SK-N-SH (cell line): ENCODE measurements at regions not wholly inside any gene's neighbourhood (a gene's known extent, or its start where the extent isn't known, plus 50 kb on each side); places are given as distances from the start of the nearest gene placed in this dataset.

ENCODE experiments used
- POLR2AphosphoS5 ChIP-seq: IDR thresholded peaks from 2 replicates; pipeline ENCODE4 v1.6.1; 2012; ENCODE audit warnings: low read depth, low read length
- SIN3A ChIP-seq: IDR thresholded peaks from 2 replicates; pipeline ENCODE4 v1.6.1; 2012; ENCODE audit warnings: low read depth, mild to moderate bottlenecking, low read length, moderate library complexity, borderline replicate concordance

DNA sequence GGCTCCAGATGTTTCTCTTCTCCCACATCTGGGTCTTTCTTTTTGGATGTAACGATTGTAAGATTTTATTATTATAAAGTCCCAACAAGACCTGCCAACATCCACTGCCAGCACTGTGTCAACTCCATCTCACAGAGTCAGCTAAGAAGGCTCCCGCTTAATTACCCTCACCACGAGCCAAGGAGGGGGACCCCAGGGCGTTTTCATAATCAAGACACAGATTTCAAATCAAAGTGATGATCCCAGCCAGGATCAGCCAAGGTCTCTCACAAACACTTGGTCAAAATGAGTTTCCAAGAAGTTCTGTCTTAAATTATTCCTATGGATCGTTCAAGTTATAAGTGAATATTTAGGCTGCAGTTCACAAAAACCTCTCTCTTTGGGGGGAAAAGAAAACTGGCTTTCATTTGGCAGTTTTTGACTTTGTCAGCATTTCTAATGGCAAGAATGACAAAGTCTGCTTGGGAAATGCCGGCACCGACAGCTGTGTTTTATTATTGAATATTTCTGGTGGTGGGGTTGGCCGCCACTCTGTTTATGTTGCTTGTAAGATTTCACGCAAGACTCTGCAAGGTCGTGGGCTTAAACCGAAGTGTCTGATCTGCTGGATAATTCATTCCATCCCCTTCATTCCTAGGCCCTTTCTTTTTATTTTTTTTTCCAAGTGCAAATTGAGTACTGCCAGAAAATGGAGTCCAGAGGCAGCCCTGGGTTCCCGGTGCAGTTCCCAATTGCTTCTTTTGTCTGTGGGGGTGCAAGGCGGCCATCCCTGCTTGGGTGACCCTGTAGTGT lies 170.2 kb upstream of the PMEPA1 start:
- TF ChIP-seq POLR2AphosphoS5 (no peak), SIN3A (no peak)
